ENCODE measurements at regions not wholly inside any gene's neighbourhood (a gene's known extent, or its start where the extent isn't known, plus 50 kb on each side); places are given as distances from the start of the nearest gene placed in this dataset.
A peak's percentile ranks its signal among the peaks of the same experiment; 100 is the strongest.

- Histone ChIP-seq H3K4me3 (ENCODE audit: low read depth, low read length) (no peak overlapping the region), H3K27me3 (replicated peaks; ENCODE audit: control insufficient read depth, insufficient read depth, low read length) (no peaks in the 10 kb centered on the region), H3K9me3 (no peaks in the 10 kb centered on the region), H3K4me1 (0 out of 2 replicates have a peak, but pooled peaks cover 4% of the 10 kb centered on the region), H3K36me3 (ENCODE audit: control insufficient read depth, insufficient read depth, low read length) (no peaks in the 10 kb centered on the region)
- TF ChIP-seq, protein P1, sequence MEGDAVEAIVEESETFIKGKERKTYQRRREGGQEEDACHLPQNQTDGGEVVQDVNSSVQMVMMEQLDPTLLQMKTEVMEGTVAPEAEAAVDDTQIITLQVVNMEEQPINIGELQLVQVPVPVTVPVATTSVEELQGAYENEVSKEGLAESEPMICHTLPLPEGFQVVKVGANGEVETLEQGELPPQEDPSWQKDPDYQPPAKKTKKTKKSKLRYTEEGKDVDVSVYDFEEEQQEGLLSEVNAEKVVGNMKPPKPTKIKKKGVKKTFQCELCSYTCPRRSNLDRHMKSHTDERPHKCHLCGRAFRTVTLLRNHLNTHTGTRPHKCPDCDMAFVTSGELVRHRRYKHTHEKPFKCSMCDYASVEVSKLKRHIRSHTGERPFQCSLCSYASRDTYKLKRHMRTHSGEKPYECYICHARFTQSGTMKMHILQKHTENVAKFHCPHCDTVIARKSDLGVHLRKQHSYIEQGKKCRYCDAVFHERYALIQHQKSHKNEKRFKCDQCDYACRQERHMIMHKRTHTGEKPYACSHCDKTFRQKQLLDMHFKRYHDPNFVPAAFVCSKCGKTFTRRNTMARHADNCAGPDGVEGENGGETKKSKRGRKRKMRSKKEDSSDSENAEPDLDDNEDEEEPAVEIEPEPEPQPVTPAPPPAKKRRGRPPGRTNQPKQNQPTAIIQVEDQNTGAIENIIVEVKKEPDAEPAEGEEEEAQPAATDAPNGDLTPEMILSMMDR (IDR thresholded peaks at IDR 0.05; ENCODE audit: insufficient read depth in 1 of 2, low read depth in 1 of 2, low read length in 1 of 2, severe bottlenecking in 1 of 2, unreplicated experiment in 1 of 2), result no peak
- Mint-ChIP-seq H3K36me3 (ENCODE audit: insufficient read depth, unreplicated experiment) (peaks cover 4% of the 10 kb centered on the region), H3K9me3 (ENCODE audit: unreplicated experiment) (no peaks in the 10 kb centered on the region), H3K4me1 (ENCODE audit: low read depth, unreplicated experiment) (peaks cover 14% of the 10 kb centered on the region), H3K4me3 (ENCODE audit: unreplicated experiment) (peak overlapping the region; percentile 89), H3K27ac (ENCODE audit: unreplicated experiment) (no peak overlapping the region), H3K27me3 (ENCODE audit: insufficient read depth, unreplicated experiment) (peaks cover 2% of the 10 kb centered on the region)
- DNase-seq, result peak; percentile 61 to 68
- POLR2A ChIA-PET, result no interaction called here
- BruUV-seq (replicated peaks), result no TSS peak
- intact Hi-C loops (cut with micrococcal nuclease; ENCODE audit: unreplicated experiment), result loop anchor here (2.0 kb wide), 1 partner anchor 53 kb away; the partner anchor contains the start of gene TRIM2
- CTCF ChIA-PET, result interaction anchor here (1.2 to 1.6 kb wide), 2 partner anchors 9 to 25 kb away, joined by 3 to 4 read pairs; no protein-coding TSS in a partner anchor
These were observed 52.4 kb upstream of the TRIM2 start for GRCh38 chr4:153151535-153152455.

DNA sequence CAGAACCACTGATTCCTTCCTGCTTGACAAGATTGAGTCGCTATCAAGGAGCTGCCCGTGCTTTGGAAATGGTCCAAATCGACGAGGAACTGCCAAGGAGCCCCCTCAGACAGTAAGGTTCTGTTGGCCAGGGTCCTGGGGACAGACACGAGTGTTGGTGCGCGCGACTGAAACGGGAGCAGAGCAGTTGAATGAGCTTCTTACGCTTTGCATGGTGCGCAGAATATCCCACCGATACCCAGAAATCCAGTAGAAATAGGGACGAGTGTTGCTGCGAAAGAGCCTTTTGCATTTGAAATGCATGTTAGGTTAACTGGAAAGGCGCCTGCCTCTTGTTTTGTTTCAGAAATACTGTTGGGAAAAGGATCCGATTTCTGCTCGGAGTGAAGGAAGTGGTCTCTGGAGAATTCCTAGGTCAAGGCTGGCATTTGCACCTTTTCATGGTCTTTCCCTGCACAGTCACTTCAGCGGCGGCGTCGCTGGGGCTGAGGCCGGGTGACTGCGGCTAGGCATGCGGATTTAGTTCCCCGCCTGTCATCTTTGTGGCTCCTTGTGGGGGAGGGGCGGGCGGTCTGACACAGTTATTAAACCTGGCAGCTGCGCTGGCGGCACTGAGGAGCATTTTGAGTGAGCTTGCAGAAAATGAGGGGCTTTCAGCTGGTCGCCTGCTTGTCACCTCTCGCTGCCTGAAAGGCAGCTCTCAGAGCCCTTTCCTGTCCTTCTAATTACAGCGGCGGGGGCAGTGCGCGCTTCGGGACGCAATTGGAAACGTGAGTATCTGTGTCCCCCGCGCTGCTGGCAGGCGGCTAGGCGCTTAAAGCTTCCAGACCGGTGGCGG is 51.5 kb upstream of the TRIM2 start:
- Histone ChIP-seq H3K27me3 (replicated peaks; ENCODE audit: control insufficient read depth, insufficient read depth, low read length) (no peaks in the 10 kb centered on the region), H3K4me1 (0 out of 2 replicates have a peak, but pooled peaks cover 9% of the 10 kb centered on the region), H3K9me3 (no peaks in the 10 kb centered on the region), H3K36me3 (ENCODE audit: control insufficient read depth, insufficient read depth, low read length) (no peaks in the 10 kb centered on the region), H3K4me3 (ENCODE audit: low read depth, low read length) (peak overlapping the region; percentile 64)
- CTCF ChIA-PET, result interaction anchor here (1.2 to 1.6 kb wide), 2 partner anchors 10 to 26 kb away, joined by 3 to 4 read pairs; no protein-coding TSS in a partner anchor
- TF ChIP-seq, protein P1 (IDR thresholded peaks at IDR 0.05; ENCODE audit: insufficient read depth in 1 of 2, low read depth in 1 of 2, low read length in 1 of 2, severe bottlenecking in 1 of 2, unreplicated experiment in 1 of 2), result no peak
- Mint-ChIP-seq H3K36me3 (ENCODE audit: insufficient read depth, unreplicated experiment) (peaks cover 4% of the 10 kb centered on the region), H3K4me3 (ENCODE audit: unreplicated experiment) (peak overlapping the region; percentile 89), H3K27ac (ENCODE audit: unreplicated experiment) (no peak overlapping the region), H3K27me3 (ENCODE audit: insufficient read depth, unreplicated experiment) (peaks cover 2% of the 10 kb centered on the region), H3K4me1 (ENCODE audit: low read depth, unreplicated experiment) (peaks cover 14% of the 10 kb centered on the region), H3K9me3 (ENCODE audit: unreplicated experiment) (no peaks in the 10 kb centered on the region)
- POLR2A ChIA-PET, result interaction anchor here (0.6 kb wide), 1 partner anchor 124 kb away, joined by 5 read pairs; no protein-coding TSS in a partner anchor
- intact Hi-C loops (cut with micrococcal nuclease; ENCODE audit: unreplicated experiment), result loop anchor here (2.0 kb wide), 1 partner anchor 52 kb away; the partner anchor contains the start of gene TRIM2
- DNase-seq, result peak; percentile 48 to 64
- no TSS peak for BruUV-seq (replicated peaks)

All from Caco-2 (cell line).